Liver (tissue), 8 donors: ENCODE measurements at regions not wholly inside any gene's neighbourhood (a gene's known extent, or its start where the extent isn't known, plus 50 kb on each side); places are given as distances from the start of the nearest gene placed in this dataset.

ENCODE experiments used
- DNase-seq: peaks from one replicate; pipeline ENCODE4 v3.0.0-alpha.2; 2017; ENCODE audit warnings: low spot score
- H3K27ac ChIP-seq, 2 donors: one replicate each; pipeline ENCODE4 v1.7.0; 2013; ENCODE audit warnings: inconsistent platforms in 2 of 2, low read length in 2 of 2, control low read depth in 1 of 2, low read depth in 1 of 2, mild to moderate bottlenecking in 1 of 2
- H3K27me3 ChIP-seq, 4 donors: one replicate each; pipeline versions ENCODE4 v1.6.1 to v1.7.0; 2013; ENCODE audit warnings: low read length in 3 of 4, inconsistent platforms in 1 of 4, mild to moderate bottlenecking in 1 of 4, moderate library complexity in 1 of 4; ENCODE audit not compliant: control insufficient read depth in 4 of 4, insufficient read depth in 4 of 4
- H3K36me3 ChIP-seq, 4 donors: one replicate each; pipeline versions ENCODE4 v1.6.1 to v1.7.0; 2013; ENCODE audit warnings: low read length in 3 of 4, mild to moderate bottlenecking in 3 of 4, low read depth in 1 of 4, moderate library complexity in 1 of 4; ENCODE audit not compliant: control insufficient read depth in 4 of 4, insufficient read depth in 3 of 4
- H3K4me1 ChIP-seq, 4 donors: one replicate each; pipeline versions ENCODE4 v1.6.1 to v1.7.0; 2013; ENCODE audit warnings: low read length in 3 of 4, mild to moderate bottlenecking in 3 of 4, moderate library complexity in 1 of 4; ENCODE audit not compliant: control insufficient read depth in 4 of 4, insufficient read depth in 4 of 4
- H3K4me3 ChIP-seq, 3 donors: one replicate each; pipeline versions ENCODE4 v1.6.1 to v1.7.0; 2013; ENCODE audit warnings: low read length in 3 of 3, control low read depth in 1 of 3, low read depth in 1 of 3, mild to moderate bottlenecking in 1 of 3
- H3K9ac ChIP-seq, 2 donors: one replicate each; pipeline ENCODE4 v1.7.0; 2013; ENCODE audit warnings: low read length in 2 of 2, mild to moderate bottlenecking in 2 of 2, moderate library complexity in 2 of 2, control low read depth in 1 of 2, low read depth in 1 of 2
- H3K9me3 ChIP-seq, 4 donors: one replicate each; pipeline versions ENCODE4 v1.6.1 to v1.7.0; 2013; ENCODE audit warnings: low read length in 3 of 4; ENCODE audit not compliant: control insufficient read depth in 4 of 4
- CTCF ChIP-seq: fragments of 150-350 bp; IDR thresholded peaks from 2 replicates; pipeline ENCODE4 v1.5.1; 2017; ENCODE audit warnings: improper control_type of control experiment, low read depth, low read length; ENCODE audit not compliant: missing input control
- EGR1 ChIP-seq, 2 donors: IDR thresholded peaks; 2 replicates each; pipeline ENCODE4 v1.6.1; 2016 to 2018; ENCODE audit warnings: antibody characterized with exemption in 2 of 2, low read depth in 2 of 2
- GABPA ChIP-seq, 2 donors: IDR thresholded peaks in 1 of 2; conservative IDR thresholded peaks in 1 of 2; 2 replicates each; pipeline ENCODE4 v1.6.1; 2016; ENCODE audit warnings: antibody characterized with exemption in 2 of 2, mild to moderate bottlenecking in 1 of 2, moderate library complexity in 1 of 2
- HNF4G ChIP-seq: IDR thresholded peaks from 2 replicates; pipeline ENCODE4 v1.6.1; 2016; ENCODE audit warnings: antibody characterized with exemption
- JUND ChIP-seq, 2 donors: IDR thresholded peaks; 2 replicates each; pipeline ENCODE4 v1.6.1; 2016; ENCODE audit warnings: antibody characterized with exemption in 2 of 2
- MAX ChIP-seq: IDR thresholded peaks from 2 replicates; pipeline ENCODE4 v1.6.1; 2016; ENCODE audit warnings: antibody characterized with exemption
- NR2F2 ChIP-seq: IDR thresholded peaks from 2 replicates; pipeline ENCODE4 v1.6.1; 2016; ENCODE audit warnings: antibody characterized with exemption
- RAD21 ChIP-seq, 2 donors: IDR thresholded peaks; 2 replicates each; pipeline ENCODE4 v1.6.1; 2016; ENCODE audit warnings: antibody characterized with exemption in 2 of 2, mild to moderate bottlenecking in 2 of 2
- REST ChIP-seq: IDR thresholded peaks from 2 replicates; pipeline ENCODE4 v1.6.1; 2016; ENCODE audit warnings: antibody characterized with exemption, mild to moderate bottlenecking
- RXRA ChIP-seq, 2 donors: IDR thresholded peaks; 2 replicates each; pipeline ENCODE4 v1.6.1; 2017 to 2018; ENCODE audit warnings: antibody characterized with exemption in 2 of 2, mild to moderate bottlenecking in 1 of 2
- SP1 ChIP-seq: IDR thresholded peaks from 2 replicates; pipeline ENCODE4 v1.6.1; 2018; ENCODE audit warnings: antibody characterized with exemption, mild to moderate bottlenecking
- TAF1 ChIP-seq: conservative IDR thresholded peaks from 2 replicates; pipeline ENCODE4 v1.6.1; 2016; ENCODE audit warnings: antibody characterized with exemption, mild to moderate bottlenecking
- YY1 ChIP-seq: IDR thresholded peaks from 2 replicates; pipeline ENCODE4 v1.6.1; 2016; ENCODE audit warnings: antibody characterized with exemption, mild to moderate bottlenecking
- WGBS: extraction: QIAGEN DNeasy Blood & Tissue Kit; methylation state at CpG from one replicate; pipeline ENCODE4 v1.1.7; 2013; 5-methylcytosine and 5-hydroxymethylcytosine counted together
- TF ChIP-seq, protein P1 (sequence below): IDR thresholded peaks from 2 replicates; pipeline ENCODE4 v1.6.1; 2016; ENCODE audit warnings: antibody characterized with exemption
- TF ChIP-seq, protein P2 (sequence below): IDR thresholded peaks from 2 replicates; pipeline ENCODE4 v1.6.1; 2016; ENCODE audit warnings: antibody characterized with exemption
- donor health status: healthy.
- donor health status: healthy.
- donor health status: healthy.
- donor health status: healthy.
- donor health status: healthy.

DNA sequence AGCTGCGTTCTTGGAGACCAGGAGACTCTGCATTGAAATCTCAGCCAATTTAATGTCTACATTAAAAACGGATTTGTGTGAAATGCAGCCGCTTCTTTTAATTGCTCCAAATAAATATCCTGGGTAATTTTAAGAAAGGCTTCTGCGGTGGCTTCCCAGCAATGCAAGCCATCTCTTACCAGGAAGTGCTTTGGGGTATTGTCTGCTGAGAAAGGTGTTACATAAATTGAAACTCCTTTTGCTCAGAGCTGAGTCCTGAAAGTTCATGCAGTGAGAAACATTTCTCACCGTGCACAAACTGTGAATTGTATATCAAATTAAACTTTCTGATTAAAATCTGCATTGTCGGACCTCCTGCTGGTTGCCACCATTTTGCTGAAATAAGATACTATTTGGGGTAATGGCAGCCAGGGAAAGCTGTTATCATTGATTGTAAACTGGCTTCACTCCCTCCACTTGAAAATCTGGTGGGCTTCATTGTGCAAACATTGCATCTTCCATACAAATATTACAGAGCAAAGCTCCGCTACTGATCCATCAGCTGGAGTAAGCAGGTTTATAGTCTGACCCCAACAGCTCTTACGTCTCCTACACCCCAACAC lies 59.5 kb downstream of the ZIC5 start:
- Histone ChIP-seq H3K9me3 (no peaks in the 10 kb centered on the region), H3K27ac (no peak overlapping the region), H3K4me3 (no peak overlapping the region), H3K9ac (no peak overlapping the region), H3K36me3 (no peaks in the 10 kb centered on the region), H3K4me1 (peaks cover 9 to 28% (median 23%) of the 10 kb centered on the region in 4 donors), H3K27me3 (no peaks in the 10 kb centered on the region)
- 75% methylated on average over 8 of the region's 8 CpGs for WGBS
- no peak for DNase-seq
- no peak for TF ChIP-seq YY1
- no peak for TF ChIP-seq EGR1 (IDR thresholded peaks at IDR 0.05; ENCODE audit: low read depth in 2 of 2)
- no peak for TF ChIP-seq GABPA (IDR thresholded peaks at IDR 0.05 in 1 of 2, conservative IDR thresholded peaks at IDR 0.05 in 1 of 2)
- TF ChIP-seq RXRA (IDR thresholded peaks at IDR 0.05) = no peak
- TF ChIP-seq MAX = no peak
- no peak for TF ChIP-seq CTCF
- TF ChIP-seq TAF1 = no peak
- no peak for TF ChIP-seq SP1
- TF ChIP-seq JUND (IDR thresholded peaks at IDR 0.05) = no peak
- TF ChIP-seq, protein P1, sequence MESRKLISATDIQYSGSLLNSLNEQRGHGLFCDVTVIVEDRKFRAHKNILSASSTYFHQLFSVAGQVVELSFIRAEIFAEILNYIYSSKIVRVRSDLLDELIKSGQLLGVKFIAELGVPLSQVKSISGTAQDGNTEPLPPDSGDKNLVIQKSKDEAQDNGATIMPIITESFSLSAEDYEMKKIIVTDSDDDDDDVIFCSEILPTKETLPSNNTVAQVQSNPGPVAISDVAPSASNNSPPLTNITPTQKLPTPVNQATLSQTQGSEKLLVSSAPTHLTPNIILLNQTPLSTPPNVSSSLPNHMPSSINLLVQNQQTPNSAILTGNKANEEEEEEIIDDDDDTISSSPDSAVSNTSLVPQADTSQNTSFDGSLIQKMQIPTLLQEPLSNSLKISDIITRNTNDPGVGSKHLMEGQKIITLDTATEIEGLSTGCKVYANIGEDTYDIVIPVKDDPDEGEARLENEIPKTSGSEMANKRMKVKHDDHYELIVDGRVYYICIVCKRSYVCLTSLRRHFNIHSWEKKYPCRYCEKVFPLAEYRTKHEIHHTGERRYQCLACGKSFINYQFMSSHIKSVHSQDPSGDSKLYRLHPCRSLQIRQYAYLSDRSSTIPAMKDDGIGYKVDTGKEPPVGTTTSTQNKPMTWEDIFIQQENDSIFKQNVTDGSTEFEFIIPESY = no peak
- no peak for TF ChIP-seq RAD21 (IDR thresholded peaks at IDR 0.05)
- TF ChIP-seq HNF4G = no peak
- no peak for TF ChIP-seq NR2F2
- no peak for TF ChIP-seq REST
- TF ChIP-seq, protein P2, sequence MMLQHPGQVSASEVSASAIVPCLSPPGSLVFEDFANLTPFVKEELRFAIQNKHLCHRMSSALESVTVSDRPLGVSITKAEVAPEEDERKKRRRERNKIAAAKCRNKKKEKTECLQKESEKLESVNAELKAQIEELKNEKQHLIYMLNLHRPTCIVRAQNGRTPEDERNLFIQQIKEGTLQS = no peak
